Left cardiac atrium (tissue), 4 donors: ENCODE measurements at regions not wholly inside any gene's neighbourhood (a gene's known extent, or its start where the extent isn't known, plus 50 kb on each side); places are given as distances from the start of the nearest gene placed in this dataset.

Source experiments
- ATAC-seq, 2 donors: fragments of 200-7000 bp; cut with Tn5 transposase; one replicate each; pipeline ENCODE4 v1.9.1; 2020; ENCODE audit warnings: mild to moderate bottlenecking in 2 of 2, moderate library complexity in 2 of 2
- DNase-seq: peaks from one replicate; pipeline ENCODE4 v3.0.0-alpha.2; 2020
- intact Hi-C, 2 donors: fragments of 100-400 bp; cut with DNase I; formaldehyde crosslinking; loops; one replicate each; pipeline versions ENCODE4 v1.14.1 to v1.15.1; 2022 to 2023
- donor health status: DM: no; HTN: yes; CAD: no.
- donor health status: DM: no; HTN: yes; CAD: no; lungs with severe emphysema.
- donor health status: DM: yes; HTN: yes; CAD: no.
- donor health status: Dilated cardiomyopathy.

DNA sequence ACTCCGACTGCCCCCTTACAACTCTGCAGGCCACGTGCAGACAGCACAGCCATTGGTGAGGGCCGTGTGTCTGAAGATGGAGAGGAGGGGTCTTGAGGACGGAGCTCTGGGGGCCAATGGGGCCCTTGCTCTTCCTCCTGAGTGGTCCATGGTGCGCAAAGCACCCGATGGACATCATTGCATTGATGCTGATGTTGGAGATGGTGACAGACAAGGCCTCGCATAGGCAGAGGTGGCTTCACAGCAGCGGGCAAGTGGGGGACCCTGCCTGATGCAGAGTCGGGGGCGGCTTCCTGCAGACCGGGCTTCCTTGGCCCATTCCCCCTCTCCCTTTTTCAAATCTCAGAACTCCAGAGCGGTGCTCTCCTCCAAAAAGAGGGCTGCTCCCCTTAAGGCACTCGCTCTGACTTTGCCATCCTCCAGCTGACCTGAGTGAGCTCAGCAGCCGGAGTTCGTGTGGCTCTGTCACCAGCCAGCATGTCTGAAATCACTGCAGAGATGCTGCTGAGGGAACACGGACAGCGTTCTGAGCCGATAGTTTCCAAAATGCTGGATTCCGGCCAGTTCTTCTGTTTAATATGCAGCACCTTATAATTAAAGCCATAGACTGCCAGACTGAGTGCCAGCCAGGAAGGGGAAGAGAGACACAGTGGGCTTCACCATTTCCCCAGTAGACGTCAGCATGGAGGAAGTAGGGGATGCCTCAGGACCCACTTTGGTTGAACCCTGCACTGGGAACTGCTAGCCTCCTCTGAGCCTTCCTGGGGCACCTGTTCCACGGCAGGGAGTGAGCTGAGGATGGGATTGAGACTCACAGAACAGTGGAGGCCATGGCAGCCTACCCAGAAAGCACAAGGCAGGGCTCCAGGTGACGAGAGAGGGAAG, 278.2 kb downstream of the BRD1 start:
- intact Hi-C loops, result no loop called here
- no peak for DNase-seq
- ATAC-seq, result no peak

DNA sequence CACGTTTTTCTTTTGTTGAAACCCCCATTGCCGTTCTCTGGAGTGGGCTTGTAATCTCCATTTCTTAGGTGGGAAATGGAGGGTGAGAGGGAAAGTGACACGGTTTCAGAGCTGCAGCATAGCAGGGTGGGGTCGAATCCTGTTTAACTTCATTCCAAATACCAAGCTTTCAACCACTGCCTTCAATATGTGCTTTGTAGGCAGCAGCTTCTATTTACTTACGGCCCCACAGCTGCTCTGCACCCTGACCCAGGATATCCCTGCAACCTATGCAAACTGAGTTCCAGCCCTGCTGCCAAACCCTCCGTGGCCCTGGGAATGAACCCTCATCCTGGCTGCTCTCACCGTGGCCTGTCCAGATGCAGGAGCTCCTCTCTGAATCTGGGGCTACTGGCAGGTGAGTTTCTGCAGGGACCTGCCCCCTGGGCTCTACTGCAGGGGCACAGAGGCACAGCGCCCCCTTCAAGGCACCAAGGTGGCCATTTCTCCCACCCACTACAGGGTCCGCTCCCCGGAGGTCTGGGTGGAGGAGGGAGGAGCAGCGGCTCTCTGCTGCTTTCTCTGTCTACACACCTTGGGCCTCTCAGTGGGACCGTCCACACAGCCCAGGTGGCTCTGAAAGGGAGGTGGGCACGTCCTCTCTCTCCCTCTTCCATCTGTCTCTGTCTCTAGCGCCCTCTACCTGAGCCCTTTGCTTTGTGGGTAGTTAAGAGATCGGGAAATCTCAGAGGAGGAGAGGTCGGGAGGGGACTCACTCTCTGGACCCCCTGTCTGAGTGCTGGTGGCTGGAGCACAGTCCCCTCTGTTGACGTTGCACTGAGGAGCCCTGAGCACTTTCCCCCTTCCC, 279.1 kb downstream of the BRD1 start:
- DNase-seq, result no peak
- intact Hi-C loops, result no loop called here
- no peak for ATAC-seq

DNA sequence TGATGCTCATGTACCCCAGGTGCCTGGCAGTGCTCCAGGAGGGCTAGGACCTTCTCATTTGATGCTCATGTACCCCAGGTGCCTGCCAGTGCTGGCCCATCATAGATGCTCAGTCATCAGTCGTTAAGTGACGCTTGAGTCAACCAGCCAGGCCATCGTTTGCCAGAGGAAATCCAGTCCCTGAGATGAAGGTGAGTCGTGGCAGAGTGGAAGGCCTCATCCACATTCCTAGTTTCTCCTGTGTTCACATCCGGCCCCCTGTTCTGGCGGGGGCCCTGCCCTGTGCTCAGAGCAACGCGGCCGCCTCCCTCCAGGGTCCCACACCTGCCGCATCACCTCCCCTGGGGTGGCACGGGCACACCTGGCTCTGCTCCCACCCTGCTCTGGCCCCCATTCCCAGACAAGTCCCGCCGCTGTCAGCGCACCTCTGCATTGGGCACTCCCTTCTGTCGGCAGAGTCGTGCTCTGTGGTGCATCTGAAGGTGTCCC, 279.9 kb downstream of the BRD1 start:
- DNase-seq (no peak), ATAC-seq (no peak)
- intact Hi-C loops, result no loop called here

DNA sequence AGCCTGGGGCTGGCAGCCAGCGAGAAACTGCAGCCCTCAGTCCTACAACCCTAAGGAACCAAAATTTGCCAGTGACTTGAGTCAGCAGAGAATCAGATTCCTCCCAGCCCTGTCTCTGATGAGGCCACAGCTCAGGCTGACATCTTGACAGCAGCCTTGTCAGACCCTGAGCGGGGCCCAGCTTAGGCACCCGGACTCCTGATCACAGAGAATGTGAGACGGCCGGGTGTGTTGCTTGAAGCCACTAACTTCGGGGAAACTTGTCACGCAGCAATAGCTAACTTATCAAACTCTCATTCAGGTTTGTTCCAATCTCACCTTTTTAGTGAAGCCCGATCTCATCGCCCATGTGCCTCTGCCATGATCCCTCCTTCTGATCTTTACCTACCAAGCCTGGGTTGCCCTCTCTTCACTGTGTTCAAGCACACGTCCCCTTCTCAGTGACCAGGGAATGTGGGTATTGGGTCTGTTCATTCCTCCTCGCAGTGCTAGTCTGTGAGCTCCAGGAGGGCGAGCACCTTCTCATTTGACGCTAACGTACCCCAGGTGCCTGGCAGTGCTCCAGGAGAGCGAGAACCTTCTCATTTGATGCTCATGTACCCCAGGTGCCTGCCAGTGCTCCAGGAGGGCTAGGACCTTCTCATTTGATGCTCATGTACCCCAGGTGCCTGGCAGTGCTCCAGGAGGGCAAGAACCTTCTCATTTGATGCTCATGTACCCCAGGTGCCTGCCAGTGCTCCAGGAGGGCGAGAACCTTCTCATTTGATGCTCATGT, 280.7 kb downstream of the BRD1 start:
- no peak for ATAC-seq
- DNase-seq, result no peak
- intact Hi-C loops, result no loop called here

GRCh38 chr22:49545606-49546005, 282.1 kb downstream of the BRD1 start:
- DNase-seq (no peak), ATAC-seq (no peak)
- intact Hi-C loops, result no loop called here

- ATAC-seq (no peak), DNase-seq (no peak)
- intact Hi-C loops, result no loop called here
Measured at GRCh38 chr22:49544286-49544685, 283.4 kb downstream of the BRD1 start.

DNA sequence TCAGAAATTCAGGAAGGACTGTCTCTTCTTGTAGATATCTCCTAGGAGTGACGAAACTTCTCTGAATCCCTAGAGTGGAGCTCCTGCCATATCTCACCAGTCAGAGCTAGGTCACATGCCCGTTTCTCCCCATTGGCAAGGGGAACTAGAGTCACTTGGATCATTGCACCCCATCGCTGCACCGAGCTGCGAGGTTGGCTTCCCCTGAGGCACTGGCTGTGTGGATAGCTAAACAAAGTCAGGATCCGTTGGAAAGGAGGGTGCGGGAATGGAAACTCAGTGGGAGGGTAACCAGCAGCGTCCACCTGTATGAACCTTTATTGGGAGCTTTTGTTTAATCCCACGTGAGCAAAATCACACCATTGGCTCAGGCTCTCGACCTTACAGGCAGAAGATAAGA, 283.8 kb downstream of the BRD1 start:
- ATAC-seq (no peak), DNase-seq (no peak)
- intact Hi-C loops, result no loop called here

- ATAC-seq, result no peak
- DNase-seq, result no peak
- intact Hi-C loops, result no loop called here
Measured at GRCh38 chr22:49541693-49542230, 285.9 kb downstream of the BRD1 start.

DNA sequence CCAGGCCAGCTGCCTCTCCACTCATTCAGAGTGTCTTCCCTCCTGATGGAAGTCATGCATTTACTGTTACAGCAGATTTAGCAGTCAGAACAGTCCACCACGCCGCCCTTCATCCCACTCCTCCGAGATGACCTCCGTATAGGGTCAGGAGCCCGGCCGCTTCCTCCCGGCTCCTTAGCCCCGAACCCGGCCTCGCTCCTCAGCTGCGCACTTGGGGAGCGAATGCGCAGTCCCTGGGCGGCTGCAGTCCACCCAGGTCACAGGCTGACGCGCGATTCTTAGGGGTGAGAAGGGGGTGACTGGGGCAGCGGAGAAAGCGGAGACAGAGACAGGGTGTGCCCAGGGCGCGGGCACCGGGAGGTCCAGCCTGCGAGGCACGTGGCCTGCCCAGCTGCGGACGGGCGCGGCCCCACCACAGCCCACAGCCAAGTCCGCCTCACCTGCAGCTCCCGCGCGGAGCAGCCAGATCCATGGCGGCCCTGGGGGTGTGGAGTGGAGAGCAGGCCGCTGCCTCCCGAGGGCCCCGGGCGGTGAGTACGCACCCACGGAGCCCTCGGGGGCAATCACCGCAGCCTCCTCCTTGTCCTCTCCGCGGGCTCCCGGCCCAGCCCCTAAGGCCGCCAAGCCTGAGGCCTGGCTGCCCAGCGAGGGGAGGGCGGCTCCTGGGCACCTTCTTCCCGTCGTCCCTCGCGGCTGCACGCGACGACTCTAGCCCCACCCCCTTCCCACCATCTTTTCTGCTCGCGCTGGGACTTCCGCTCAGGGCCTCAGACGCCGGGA, 286.6 kb downstream of the BRD1 start:
- no peak for DNase-seq

GRCh38 chr22:49540084-49540912, 287.4 kb downstream of the BRD1 start:
- intact Hi-C loops, result no loop called here
- no peak for DNase-seq
- no peak for ATAC-seq

More for the DNA sequence above, 286.6 kb downstream of the BRD1 start:
- intact Hi-C loops, result no loop called here
- ATAC-seq, result no peak

DNA sequence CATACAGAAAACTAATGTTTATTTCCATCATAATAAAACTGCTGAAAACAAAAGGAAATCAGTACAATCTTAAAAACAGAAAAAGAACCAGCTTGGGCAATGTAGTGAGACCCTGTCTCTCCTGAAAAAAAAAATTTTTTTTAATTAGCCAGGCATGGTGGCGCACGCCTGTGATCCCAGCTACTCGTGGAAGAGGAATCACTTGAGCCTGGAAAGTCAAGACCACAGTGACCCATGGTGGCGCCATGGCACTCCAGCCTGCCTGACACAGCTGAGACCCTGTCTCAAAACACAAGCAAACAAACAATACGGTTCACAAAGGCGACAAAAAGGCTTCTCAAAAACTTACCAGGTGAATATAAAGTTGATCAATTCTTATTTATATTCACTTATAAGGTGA, 289.7 kb downstream of the BRD1 start:
- intact Hi-C loops, result no loop called here
- no peak for DNase-seq
- no peak for ATAC-seq

DNA sequence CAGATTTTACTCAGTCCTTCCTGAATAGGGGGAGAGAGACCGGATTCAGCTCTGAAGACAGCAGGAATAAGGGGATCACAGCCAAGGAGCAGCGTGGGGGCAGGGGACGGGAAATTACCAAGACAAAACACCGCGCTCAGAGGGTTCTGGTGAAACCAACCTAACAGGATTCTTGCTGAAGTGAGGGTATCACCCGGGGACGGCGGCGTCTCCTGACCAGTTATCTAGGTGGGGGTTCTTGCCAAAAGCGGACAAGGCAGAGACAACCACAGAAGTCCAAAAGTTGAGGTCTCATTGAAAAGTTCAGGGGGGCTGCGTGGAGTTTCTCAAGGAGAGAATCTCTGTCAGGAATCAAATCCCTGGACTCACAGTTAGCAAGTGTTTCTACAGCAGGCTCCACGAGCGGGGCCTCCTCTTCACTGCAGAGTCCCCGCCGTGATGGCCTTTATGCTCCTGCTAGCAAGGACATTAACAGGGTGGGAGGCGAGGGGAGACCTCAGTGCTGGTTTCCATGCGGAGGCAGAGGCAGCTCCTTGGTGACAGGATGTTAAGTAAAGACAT, 291.0 kb downstream of the BRD1 start:
- DNase-seq (no peak), ATAC-seq (no peak)
- intact Hi-C loops, result no loop called here

- DNase-seq (no peak), ATAC-seq (no peak)
- intact Hi-C loops, result no loop called here
Measured at GRCh38 chr22:49535527-49536125, 292.0 kb downstream of the BRD1 start.

GRCh38 chr22:49535126-49535525, 292.5 kb downstream of the BRD1 start:
- ATAC-seq, result no peak
- no peak for DNase-seq
- intact Hi-C loops, result no loop called here

DNA sequence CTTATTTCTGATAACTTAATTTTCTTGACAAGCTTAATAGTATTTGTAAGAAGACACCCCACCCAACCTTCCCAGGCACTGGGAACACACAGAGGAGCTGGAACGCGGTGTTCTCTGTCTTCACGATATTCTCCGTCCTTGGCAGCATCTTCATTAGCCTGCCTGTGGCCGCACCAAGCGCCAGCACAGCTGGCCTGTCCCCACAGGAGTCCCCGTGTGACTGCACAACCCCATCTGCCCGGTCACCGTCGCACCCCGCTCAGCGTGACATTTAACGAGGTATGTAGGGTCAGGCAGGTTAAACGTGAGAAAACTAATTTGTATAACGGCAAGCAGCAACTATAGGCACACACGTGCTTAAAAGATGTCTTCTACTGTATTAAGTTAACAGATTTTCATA, 293.3 kb downstream of the BRD1 start:
- intact Hi-C loops, result no loop called here
- no peak for DNase-seq
- no peak for ATAC-seq

DNA sequence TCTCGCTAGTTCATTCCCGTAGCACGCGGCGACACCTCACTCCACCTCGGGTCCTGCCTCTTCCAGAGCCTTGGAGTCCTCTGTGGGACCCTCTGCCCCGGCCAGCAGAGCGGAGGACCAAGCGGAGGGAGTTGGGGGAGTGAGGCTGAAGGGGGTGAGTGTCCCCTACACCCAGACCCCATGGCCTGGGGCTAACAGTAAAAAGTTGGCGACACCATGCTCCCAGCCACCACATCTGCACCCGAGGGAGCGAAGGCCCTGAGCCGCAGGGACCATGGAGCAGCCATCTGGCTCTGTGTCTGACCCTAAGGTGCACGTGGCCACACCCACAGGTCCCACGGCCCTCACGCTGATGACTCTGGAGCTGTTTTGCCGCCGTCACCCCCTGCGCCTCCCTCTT, 293.8 kb downstream of the BRD1 start:
- no peak for ATAC-seq
- intact Hi-C loops, result no loop called here
- DNase-seq, result no peak
